Choroid plexus epithelial cell (primary cell): ENCODE measurements at regions not wholly inside any gene's neighbourhood (a gene's known extent, or its start where the extent isn't known, plus 50 kb on each side); places are given as distances from the start of the nearest gene placed in this dataset.

ENCODE experiments used
- DNase-seq: peaks from one replicate; pipeline ENCODE4 v3.0.0-alpha.2; 2010; ENCODE audit warnings: low read depth
- H3K4me3 ChIP-seq: 2 replicates; pipeline ENCODE4 v1.5.1; 2011; ENCODE audit warnings: low read depth, mild to moderate bottlenecking, control low read depth, low read length, moderate library complexity
- CTCF ChIP-seq: conservative IDR thresholded peaks from 2 replicates; pipeline ENCODE4 v1.5.1; 2011; ENCODE audit warnings: low read depth, mild to moderate bottlenecking, control low read depth, inconsistent platforms, low read length, moderate library complexity

GRCh38 chr6:33857093-33857931 is 53.5 kb upstream of the MLN start:
- no peak for TF ChIP-seq CTCF
- H3K4me3 ChIP-seq, result no peak overlapping the region
- no peak for DNase-seq

GRCh38 chr6:33856655-33857054 is 52.9 kb upstream of the MLN start:
- no peak overlapping the region for H3K4me3 ChIP-seq
- no peak for TF ChIP-seq CTCF
- no peak for DNase-seq

- no peak overlapping the region for H3K4me3 ChIP-seq
- no peak for TF ChIP-seq CTCF
- no peak for DNase-seq
Observed at GRCh38 chr6:33856031-33856590, 52.3 kb upstream of the MLN start.

- no peak for DNase-seq
- H3K4me3 ChIP-seq, result no peak overlapping the region
- TF ChIP-seq CTCF, result no peak
Observed at GRCh38 chr6:33854572-33855030, 50.8 kb upstream of the MLN start.

GRCh38 chr6:33853736-33854135 is 49.9 kb upstream of the MLN start:
- DNase-seq, result no peak
- no peak for TF ChIP-seq CTCF
- H3K4me3 ChIP-seq, result no peak overlapping the region
